Vagina (tissue), 2 donors: ENCODE measurements at regions not wholly inside any gene's neighbourhood (a gene's known extent, or its start where the extent isn't known, plus 50 kb on each side); places are given as distances from the start of the nearest gene placed in this dataset.

Experiments used
- DNase-seq, 2 donors: peaks; one replicate each; pipeline ENCODE4 v3.0.0-alpha.2; 2017; ENCODE audit errors: extremely low spot score in 2 of 2
- H3K27ac ChIP-seq: fragments of 200-600 bp; sonication (generic); one replicate; pipeline ENCODE4 v1.5.1; 2019
- H3K27me3 ChIP-seq: fragments of 200-600 bp; sonication (generic); one replicate; pipeline ENCODE4 v1.5.1; 2019
- H3K36me3 ChIP-seq, 2 donors: fragments of 200-600 bp; sonication (generic); one replicate each; pipeline ENCODE4 v1.5.1; 2017 to 2019
- H3K4me1 ChIP-seq: fragments of 200-600 bp; sonication (generic); one replicate; pipeline ENCODE4 v1.5.1; 2019
- H3K4me3 ChIP-seq, 2 donors: fragments of 200-600 bp; sonication (generic); 1 replicate in 1 of 2; 2 replicates in 1 of 2; pipeline ENCODE4 v1.5.1; 2016 to 2019
- H3K9me3 ChIP-seq: fragments of 200-600 bp; sonication (generic); one replicate; pipeline ENCODE4 v1.5.1; 2019
- CTCF ChIP-seq, 3 experiments: fragments of 450-650 bp in 2 of 3; fragments of 200-600 bp in 1 of 3; sonication (generic) in 1 of 3; IDR thresholded peaks; one replicate each; pipeline ENCODE4 v1.5.1; 2017 to 2019; ENCODE audit warnings: antibody characterized with exemption in 3 of 3, mild to moderate bottlenecking in 2 of 3, moderate library complexity in 2 of 3
- POLR2A ChIP-seq, 2 donors: fragments of 450-650 bp; IDR thresholded peaks; one replicate each; pipeline ENCODE4 v1.6.1; 2017; ENCODE audit warnings: antibody characterized with exemption in 2 of 2, mild to moderate bottlenecking in 2 of 2, moderate library complexity in 2 of 2
- POLR2AphosphoS5 ChIP-seq, 2 donors: sonication (generic); formaldehyde crosslinking; IDR thresholded peaks; one replicate each; pipeline ENCODE4 v1.9.0; 2017; ENCODE audit warnings: antibody characterized with exemption in 2 of 2, mild to moderate bottlenecking in 2 of 2, low read depth in 1 of 2; ENCODE audit not compliant: insufficient read depth in 1 of 2
- intact Hi-C: fragments of 100-400 bp; cut with DNase I; formaldehyde crosslinking; loops from one replicate; pipeline ENCODE4 v1.15.1; 2023

GRCh38 chr6:6931071-6932025 lies 176.4 kb upstream of the RREB1 start:
- peak overlapping the region; percentile 60 for H3K27ac ChIP-seq
- H3K27me3 ChIP-seq, result no peaks in the 10 kb centered on the region
- H3K36me3 ChIP-seq, result no peaks in the 10 kb centered on the region
- no peak for DNase-seq
- H3K4me1 ChIP-seq, result peaks cover 28% of the 10 kb centered on the region
- TF ChIP-seq POLR2A (IDR thresholded peaks at IDR 0.05) (no peak), CTCF (IDR thresholded peaks at IDR 0.05) (no peak), POLR2AphosphoS5 (IDR thresholded peaks at IDR 0.05; ENCODE audit: insufficient read depth in 1 of 2, low read depth in 1 of 2) (no peak)
- H3K9me3 ChIP-seq, result no peaks in the 10 kb centered on the region
- no peak overlapping the region for H3K4me3 ChIP-seq
- intact Hi-C loops, result no loop called here

DNA sequence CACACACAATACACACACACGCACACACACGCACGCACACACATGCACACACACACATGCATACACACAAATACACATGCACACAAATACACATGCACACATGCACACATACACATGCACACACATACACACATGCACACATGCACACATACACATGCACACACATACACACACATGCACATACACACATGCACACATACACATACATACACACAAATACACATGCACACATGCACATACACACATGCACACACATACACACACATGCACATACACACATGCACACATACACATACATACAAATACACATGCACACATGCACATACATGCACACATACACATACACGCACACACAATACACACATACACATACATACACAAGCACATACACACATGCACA lies 175.4 kb upstream of the RREB1 start:
- no peak for TF ChIP-seq CTCF (IDR thresholded peaks at IDR 0.05)
- TF ChIP-seq POLR2A (IDR thresholded peaks at IDR 0.05), result no peak
- TF ChIP-seq POLR2AphosphoS5 (IDR thresholded peaks at IDR 0.05; ENCODE audit: insufficient read depth in 1 of 2, low read depth in 1 of 2), result no peak

GRCh38 chr6:6932968-6933367 lies 174.8 kb upstream of the RREB1 start:
- DNase-seq, result no peak
- H3K36me3 ChIP-seq, result no peaks in the 10 kb centered on the region
- no peaks in the 10 kb centered on the region for H3K9me3 ChIP-seq
- H3K4me1 ChIP-seq, result peaks cover 16% of the 10 kb centered on the region
- intact Hi-C loops, result no loop called here
- no peaks in the 10 kb centered on the region for H3K27me3 ChIP-seq
- H3K27ac ChIP-seq, result no peak overlapping the region
- no peak overlapping the region for H3K4me3 ChIP-seq
- TF ChIP-seq CTCF (IDR thresholded peaks at IDR 0.05), result no peak
- TF ChIP-seq POLR2A (IDR thresholded peaks at IDR 0.05), result no peak
- TF ChIP-seq POLR2AphosphoS5 (IDR thresholded peaks at IDR 0.05; ENCODE audit: insufficient read depth in 1 of 2, low read depth in 1 of 2), result no peak

More for the DNA sequence above, 175.4 kb upstream of the RREB1 start:
- H3K27ac ChIP-seq, result no peak overlapping the region
- H3K9me3 ChIP-seq, result no peaks in the 10 kb centered on the region
- no peaks in the 10 kb centered on the region for H3K36me3 ChIP-seq
- no peak overlapping the region for H3K4me3 ChIP-seq
- no peaks in the 10 kb centered on the region for H3K27me3 ChIP-seq
- H3K4me1 ChIP-seq, result peaks cover 22% of the 10 kb centered on the region
- no peak for DNase-seq
- intact Hi-C loops, result no loop called here

- Histone ChIP-seq H3K4me3 (no peak overlapping the region), H3K27ac (no peak overlapping the region), H3K4me1 (peaks cover 11% of the 10 kb centered on the region), H3K27me3 (no peaks in the 10 kb centered on the region), H3K36me3 (no peaks in the 10 kb centered on the region), H3K9me3 (no peaks in the 10 kb centered on the region)
- no peak for DNase-seq
- intact Hi-C loops, result no loop called here
- TF ChIP-seq POLR2AphosphoS5 (IDR thresholded peaks at IDR 0.05; ENCODE audit: insufficient read depth in 1 of 2, low read depth in 1 of 2) (no peak), POLR2A (IDR thresholded peaks at IDR 0.05) (no peak), CTCF (IDR thresholded peaks at IDR 0.05) (no peak)
These were observed 167.4 kb upstream of the RREB1 start for GRCh38 chr6:6940031-6941025.
